CD4-positive, alpha-beta memory T cell (primary cell): ENCODE measurements at regions not wholly inside any gene's neighbourhood (a gene's known extent, or its start where the extent isn't known, plus 50 kb on each side); places are given as distances from the start of the nearest gene placed in this dataset.

Experiments used
- CTCF ChIA-PET: fragments of 350-600 bp; sonication (Branson Sonifier 250); formaldehyde crosslinking; loops from one replicate; lab custom pipeline; 2021; ENCODE audit warnings: inconsistent platforms; ENCODE audit not compliant: partially characterized antibody; lab: Charles Lee
- POLR2A ChIA-PET: fragments of 350-600 bp; sonication (Branson Sonifier 250); formaldehyde crosslinking; loops from one replicate; lab custom pipeline; 2021; ENCODE audit not compliant: partially characterized antibody; lab: Charles Lee
- DNase-seq, 5 donors: peaks; one replicate each; pipeline versions ENCODE4 v3.0.0 to v3.0.0-alpha.2; 2020 to 2022; ENCODE audit warnings: mixed read lengths in 1 of 5
- H3K27ac ChIP-seq: one replicate; pipeline ENCODE4 v1.7.0; 2013; ENCODE audit warnings: low read depth, low read length
- H3K27me3 ChIP-seq: 2 replicates; pipeline ENCODE4 v1.7.0; 2013; ENCODE audit warnings: mild to moderate bottlenecking, low read length, moderate library complexity; ENCODE audit not compliant: insufficient read depth
- H3K36me3 ChIP-seq: 2 replicates; pipeline ENCODE4 v1.7.0; 2013; ENCODE audit warnings: mild to moderate bottlenecking, low read length, moderate library complexity; ENCODE audit not compliant: insufficient read depth
- H3K4me1 ChIP-seq: 2 replicates; pipeline ENCODE4 v1.7.0; 2013; ENCODE audit warnings: mild to moderate bottlenecking, low read length, moderate library complexity; ENCODE audit not compliant: insufficient read depth
- H3K4me3 ChIP-seq, 2 donors: one replicate each; pipeline ENCODE4 v1.7.0; 2013; ENCODE audit warnings: low read length in 2 of 2, mild to moderate bottlenecking in 1 of 2
- H3K9me3 ChIP-seq, 2 donors: one replicate each; pipeline ENCODE4 v1.7.0; 2013; ENCODE audit warnings: low read length in 2 of 2, control low read depth in 1 of 2; ENCODE audit not compliant: control insufficient read depth in 1 of 2
- H3K27ac Mint-ChIP-seq, 7 donors: one replicate each; pipeline ENCODE4 v1.8.0; 2020 to 2021; ENCODE audit warnings: mixed read lengths in 7 of 7, mild to moderate bottlenecking in 6 of 7, inconsistent platforms in 3 of 7, moderate library complexity in 3 of 7
- H3K27me3 Mint-ChIP-seq, 2 donors: one replicate each; pipeline ENCODE4 v1.8.0; 2020 to 2021; ENCODE audit warnings: mixed read lengths in 2 of 2
- H3K36me3 Mint-ChIP-seq, 2 donors: one replicate each; pipeline ENCODE4 v1.8.0; 2020 to 2021; ENCODE audit warnings: mixed read lengths in 2 of 2, inconsistent platforms in 1 of 2, mild to moderate bottlenecking in 1 of 2
- H3K4me1 Mint-ChIP-seq, 4 donors: one replicate each; pipeline ENCODE4 v1.8.0; 2020 to 2021; ENCODE audit warnings: mixed read lengths in 4 of 4, mild to moderate bottlenecking in 1 of 4
- H3K4me3 Mint-ChIP-seq, 8 donors: one replicate each; pipeline ENCODE4 v1.8.0; 2020 to 2021; ENCODE audit warnings: mixed read lengths in 8 of 8, mild to moderate bottlenecking in 7 of 8, moderate library complexity in 6 of 8, inconsistent platforms in 3 of 8
- H3K9me3 Mint-ChIP-seq, 8 donors: one replicate each; pipeline ENCODE4 v1.8.0; 2020 to 2021; ENCODE audit warnings: mixed read lengths in 8 of 8, mild to moderate bottlenecking in 5 of 8, inconsistent platforms in 3 of 8, moderate library complexity in 1 of 8
- intact Hi-C: fragments of 100-400 bp; cut with micrococcal nuclease; formaldehyde crosslinking; loops from one replicate; pipeline ENCODE4 v1.15.1; 2023

DNA sequence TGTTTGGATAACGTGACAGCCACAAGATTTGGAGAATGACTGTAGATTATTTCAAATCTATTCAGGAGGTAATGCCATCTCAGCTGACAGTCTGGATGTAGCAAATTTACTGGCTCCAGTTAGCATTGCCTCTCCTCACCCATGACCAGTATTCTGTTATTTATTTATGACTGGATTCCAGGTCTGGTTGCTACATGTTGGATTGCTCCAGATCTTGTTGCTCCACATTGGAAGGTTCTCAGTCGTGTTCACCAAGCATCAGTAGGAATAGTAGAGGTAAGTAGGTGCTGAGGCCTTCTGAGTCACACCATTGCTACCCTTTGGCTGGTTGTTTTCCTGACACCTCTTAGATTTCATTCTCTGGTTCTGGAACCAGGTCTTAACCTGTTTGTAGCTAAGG lies 69.5 kb upstream of the ELOVL5 start:
- peaks cover 2 to 3% of the 10 kb centered on the region in 2 donors for H3K27me3 Mint-ChIP-seq
- H3K27ac ChIP-seq, result no peak overlapping the region
- POLR2A ChIA-PET, result no interaction called here

DNA sequence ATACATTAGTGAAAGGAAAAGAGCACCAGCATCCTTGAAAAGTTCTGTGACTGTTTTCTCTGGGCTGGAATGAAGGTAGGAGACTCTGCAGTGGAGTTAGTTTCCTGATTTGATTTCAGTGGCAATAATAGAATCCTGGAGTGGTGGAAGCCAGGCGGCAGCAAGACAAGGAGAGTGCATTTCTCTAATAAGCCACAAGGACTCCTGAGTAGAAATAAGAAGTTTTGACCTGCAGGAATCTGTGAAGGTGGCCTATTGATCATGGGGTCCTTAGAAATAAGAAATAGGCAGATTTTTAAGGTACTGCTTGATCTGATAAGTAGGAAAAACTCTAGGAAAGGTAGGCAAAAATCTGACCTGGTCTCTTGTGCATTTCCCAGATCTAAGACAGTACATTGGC lies 68.4 kb upstream of the ELOVL5 start:
- Mint-ChIP-seq H3K4me1 (no peaks in the 10 kb centered on the region), H3K36me3 (no peaks in the 10 kb centered on the region), H3K9me3 (no peaks in the 10 kb centered on the region), H3K27ac (peak overlapping the region in 1 of 7 donors; percentile 61), H3K4me3 (no peak overlapping the region), H3K27me3 (peaks cover 0 to 3% of the 10 kb centered on the region in 2 donors)
- no peak overlapping the region for H3K4me3 ChIP-seq
- CTCF ChIA-PET, result interaction anchor here (1.4 to 1.9 kb wide), 2 partner anchors 20 to 67 kb away, joined by 3 to 4 read pairs; no protein-coding TSS in a partner anchor
- intact Hi-C loops, result no loop called here
- H3K27me3 ChIP-seq, result no peaks in the 10 kb centered on the region
- no peaks in the 10 kb centered on the region for H3K9me3 ChIP-seq
- POLR2A ChIA-PET, result no interaction called here
- no peak overlapping the region for H3K27ac ChIP-seq
- no peaks in the 10 kb centered on the region for H3K36me3 ChIP-seq
- no peak for DNase-seq
- no peaks in the 10 kb centered on the region for H3K4me1 ChIP-seq

More for the DNA sequence above, 69.5 kb upstream of the ELOVL5 start:
- CTCF ChIA-PET, result interaction anchor here (0.7 to 1.4 kb wide), 3 partner anchors 7 to 246 kb away, joined by 3 read pairs; no protein-coding TSS in a partner anchor
- no peak overlapping the region for H3K4me3 Mint-ChIP-seq
- DNase-seq, result no peak
- Histone ChIP-seq H3K27me3 (peaks cover 5% of the 10 kb centered on the region), H3K4me3 (no peak overlapping the region), H3K36me3 (no peaks in the 10 kb centered on the region), H3K4me1 (no peaks in the 10 kb centered on the region), H3K9me3 (no peaks in the 10 kb centered on the region)
- H3K36me3 Mint-ChIP-seq, result no peaks in the 10 kb centered on the region
- intact Hi-C loops, result no loop called here
- no peaks in the 10 kb centered on the region for H3K9me3 Mint-ChIP-seq
- H3K27ac Mint-ChIP-seq, result no peak overlapping the region
- no peaks in the 10 kb centered on the region for H3K4me1 Mint-ChIP-seq

DNA sequence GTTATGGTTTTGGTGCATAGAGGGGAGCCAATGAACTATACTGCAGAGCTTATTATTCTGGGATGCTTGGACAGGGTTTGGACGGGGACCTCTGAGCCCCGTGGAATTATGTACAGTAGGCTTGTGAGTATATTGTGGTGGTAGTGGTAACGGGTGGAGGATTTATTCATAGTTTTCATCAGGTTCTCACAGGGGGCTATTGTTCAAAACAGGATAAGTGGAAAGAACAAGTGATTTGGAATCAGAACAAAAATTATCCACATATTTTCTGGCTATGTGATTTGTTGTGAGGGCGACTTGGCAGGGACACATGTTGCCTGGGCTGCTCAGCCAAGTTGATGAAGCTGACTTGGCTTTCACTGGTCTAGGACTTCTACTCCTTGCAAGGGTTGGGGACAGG lies 64.6 kb upstream of the ELOVL5 start:
- POLR2A ChIA-PET, result no interaction called here
- Histone ChIP-seq H3K4me3 (no peak overlapping the region), H3K4me1 (no peaks in the 10 kb centered on the region), H3K36me3 (no peaks in the 10 kb centered on the region), H3K27ac (no peak overlapping the region), H3K27me3 (no peaks in the 10 kb centered on the region), H3K9me3 (no peaks in the 10 kb centered on the region)
- H3K4me3 Mint-ChIP-seq, result no peak overlapping the region
- H3K27me3 Mint-ChIP-seq, result peaks cover 3 to 4% of the 10 kb centered on the region in 2 donors
- DNase-seq, result no peak
- no peak overlapping the region for H3K27ac Mint-ChIP-seq
- intact Hi-C loops, result no loop called here
- CTCF ChIA-PET, result interaction anchor here (6.2 kb wide), 1 partner anchor 242 kb away, joined by 202 read pairs; no protein-coding TSS in a partner anchor
- H3K4me1 Mint-ChIP-seq, result peaks cover 0 to 5% (median 2%) of the 10 kb centered on the region in 4 donors
- H3K9me3 Mint-ChIP-seq, result no peaks in the 10 kb centered on the region
- H3K36me3 Mint-ChIP-seq, result no peaks in the 10 kb centered on the region

DNA sequence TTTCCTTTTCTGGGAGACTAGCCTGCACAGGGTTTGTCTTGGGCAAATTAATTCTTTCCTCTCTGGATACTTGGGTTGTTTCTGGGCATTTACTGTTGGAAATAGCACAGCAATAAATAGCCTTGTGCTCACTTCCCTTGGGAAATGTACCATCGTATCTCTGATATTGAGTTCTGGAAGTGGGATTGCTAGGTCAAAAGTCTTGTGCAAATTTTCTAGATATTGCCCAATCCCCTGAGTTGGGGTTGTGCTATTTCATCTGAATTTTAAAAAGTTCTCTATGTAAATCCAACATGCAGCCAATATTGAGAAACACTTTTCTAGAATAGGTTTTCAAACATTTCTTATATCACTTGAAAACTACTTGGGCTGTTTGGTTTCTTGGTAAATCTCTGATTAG lies 64.0 kb upstream of the ELOVL5 start:
- no peaks in the 10 kb centered on the region for H3K9me3 ChIP-seq
- Mint-ChIP-seq H3K9me3 (no peaks in the 10 kb centered on the region), H3K27ac (no peak overlapping the region), H3K4me1 (peaks cover 0 to 5% (median 2%) of the 10 kb centered on the region in 4 donors), H3K36me3 (no peaks in the 10 kb centered on the region), H3K4me3 (no peak overlapping the region), H3K27me3 (peaks cover 3 to 4% of the 10 kb centered on the region in 2 donors)
- CTCF ChIA-PET, result interaction anchor here (3.7 to 6.2 kb wide), 4 partner anchors 16 to 242 kb away, joined by 16 to 202 read pairs (median 39); no protein-coding TSS in a partner anchor
- H3K27me3 ChIP-seq, result no peaks in the 10 kb centered on the region
- intact Hi-C loops, result no loop called here
- no peak overlapping the region for H3K27ac ChIP-seq
- no peak overlapping the region for H3K4me3 ChIP-seq
- no peaks in the 10 kb centered on the region for H3K4me1 ChIP-seq
- H3K36me3 ChIP-seq, result no peaks in the 10 kb centered on the region
- no peak for DNase-seq
- POLR2A ChIA-PET, result no interaction called here

DNA sequence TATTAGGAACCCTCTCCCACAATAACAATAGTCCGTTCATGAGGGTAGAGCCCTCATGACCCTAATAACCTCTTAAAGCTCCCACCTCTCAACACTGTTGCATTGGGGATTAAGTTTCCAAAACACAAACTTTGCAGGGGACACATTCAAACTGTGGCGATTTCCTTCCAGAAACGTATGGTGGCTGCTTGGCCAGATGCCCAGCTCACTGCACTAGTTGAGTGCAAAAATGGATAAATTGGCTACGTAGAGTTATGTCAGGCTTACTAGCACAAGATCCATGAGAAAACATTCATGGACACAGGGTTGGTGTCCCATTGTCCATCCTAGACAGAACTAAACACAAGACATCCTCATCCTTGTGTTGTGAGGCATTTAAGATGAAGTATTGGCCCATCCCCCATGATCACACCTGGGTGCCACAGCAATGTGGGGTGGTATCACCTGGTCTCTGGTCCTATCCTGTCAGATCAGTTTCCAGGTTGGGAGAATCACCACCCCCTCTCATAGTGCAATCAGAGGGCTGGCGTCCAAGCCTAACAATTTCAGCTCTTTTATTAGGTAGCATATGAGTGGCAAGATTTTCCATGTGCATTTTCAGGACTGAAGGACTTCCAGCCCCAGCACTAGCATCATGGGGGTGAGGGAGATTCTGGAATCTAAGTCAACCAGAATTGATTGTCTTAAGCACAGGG lies 63.4 kb upstream of the ELOVL5 start:
- ChIA-PET CTCF (interaction anchor here (0.9 to 6.2 kb wide), 14 partner anchors 16 to 241 kb away, joined by 3 to 202 read pairs (median 14); no protein-coding TSS in a partner anchor), POLR2A (interaction anchor here (3.2 kb wide), 1 partner anchor 65 kb away, joined by 19 read pairs; the partner anchor contains the start of gene ELOVL5)
- H3K4me1 Mint-ChIP-seq, result peaks cover 0 to 5% (median 2%) of the 10 kb centered on the region in 4 donors
- no peak for DNase-seq
- intact Hi-C loops, result no loop called here
- no peaks in the 10 kb centered on the region for H3K36me3 ChIP-seq
- peaks cover 3 to 4% of the 10 kb centered on the region in 2 donors for H3K27me3 Mint-ChIP-seq
- H3K27me3 ChIP-seq, result no peaks in the 10 kb centered on the region
- H3K4me3 Mint-ChIP-seq, result no peak overlapping the region
- H3K27ac Mint-ChIP-seq, result no peak overlapping the region
- H3K9me3 ChIP-seq, result no peaks in the 10 kb centered on the region
- no peaks in the 10 kb centered on the region for H3K4me1 ChIP-seq
- H3K4me3 ChIP-seq, result no peak overlapping the region
- H3K36me3 Mint-ChIP-seq, result no peaks in the 10 kb centered on the region
- no peaks in the 10 kb centered on the region for H3K9me3 Mint-ChIP-seq
- H3K27ac ChIP-seq, result no peak overlapping the region

DNA sequence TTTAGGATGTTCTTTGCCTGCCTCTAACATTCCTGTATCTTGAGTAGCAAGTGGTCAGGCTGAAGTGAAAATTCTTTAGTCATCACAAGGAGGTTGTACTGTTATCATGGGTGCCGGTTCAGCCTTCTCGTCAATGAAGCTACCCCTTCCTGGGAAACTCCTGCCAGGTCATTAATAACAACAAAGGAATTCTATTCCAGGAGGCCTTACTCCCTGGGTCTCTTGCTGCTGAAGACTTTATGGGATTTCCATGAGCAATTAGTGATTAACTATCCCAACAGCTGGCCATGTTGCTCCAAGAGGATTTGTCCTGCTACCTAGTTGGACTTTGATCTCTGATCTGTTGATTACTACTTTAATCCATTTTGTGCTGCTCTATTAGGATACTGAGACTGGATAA lies 62.7 kb upstream of the ELOVL5 start:
- peaks cover 0 to 5% (median 2%) of the 10 kb centered on the region in 4 donors for H3K4me1 Mint-ChIP-seq
- Histone ChIP-seq H3K27ac (no peak overlapping the region), H3K9me3 (no peaks in the 10 kb centered on the region), H3K4me3 (no peak overlapping the region), H3K4me1 (no peaks in the 10 kb centered on the region), H3K27me3 (no peaks in the 10 kb centered on the region), H3K36me3 (no peaks in the 10 kb centered on the region)
- DNase-seq, result no peak
- intact Hi-C loops, result no loop called here
- H3K9me3 Mint-ChIP-seq, result no peaks in the 10 kb centered on the region
- H3K27ac Mint-ChIP-seq, result no peak overlapping the region
- no peaks in the 10 kb centered on the region for H3K36me3 Mint-ChIP-seq
- CTCF ChIA-PET, result interaction anchor here (0.6 to 6.2 kb wide), 35 partner anchors 7 to 317 kb away, joined by 3 to 202 read pairs (median 6); no protein-coding TSS in a partner anchor
- POLR2A ChIA-PET, result interaction anchor here (0.9 to 3.2 kb wide), 3 partner anchors 64 to 205 kb away, joined by 3 to 19 read pairs (median 4); partner anchors contain the start of gene ELOVL5
- peaks cover 3 to 4% of the 10 kb centered on the region in 2 donors for H3K27me3 Mint-ChIP-seq
- no peak overlapping the region for H3K4me3 Mint-ChIP-seq
